HG02623 (cell line): ENCODE measurements at regions not wholly inside any gene's neighbourhood (a gene's known extent, or its start where the extent isn't known, plus 50 kb on each side); places are given as distances from the start of the nearest gene placed in this dataset.
"Not testable (repeated sequence)": the region's sequence is repeated elsewhere in the genome, so short reads cannot be mapped to it uniquely, and the experiment has no call there.

Source experiments
- ATAC-seq: cut with Tn5 transposase; IDR thresholded peaks from one replicate; pipeline ENCODE4 v1.9.1; 2021; ENCODE audit warnings: moderate library complexity; ENCODE audit not compliant: unreplicated experiment

DNA sequence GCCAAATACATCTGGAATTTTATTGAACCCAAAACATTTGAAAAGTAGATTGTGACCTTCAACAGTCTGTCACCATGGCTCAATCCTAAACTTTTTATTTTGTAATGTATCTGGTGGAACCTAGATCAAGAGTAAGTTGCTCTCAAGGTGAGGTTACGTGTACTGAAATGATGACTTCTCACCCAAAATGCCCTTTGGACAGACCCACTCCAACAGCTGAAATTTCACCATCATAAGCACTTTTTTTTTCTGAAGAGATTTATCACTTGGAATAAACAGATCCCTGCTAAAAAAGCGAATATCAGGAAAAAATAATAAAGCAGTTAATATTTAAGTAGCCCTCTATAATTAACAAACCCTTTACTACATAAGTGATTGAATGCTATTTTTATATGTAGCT, 155.0 kb upstream of the FBXL7 start:
- no peak for ATAC-seq

DNA sequence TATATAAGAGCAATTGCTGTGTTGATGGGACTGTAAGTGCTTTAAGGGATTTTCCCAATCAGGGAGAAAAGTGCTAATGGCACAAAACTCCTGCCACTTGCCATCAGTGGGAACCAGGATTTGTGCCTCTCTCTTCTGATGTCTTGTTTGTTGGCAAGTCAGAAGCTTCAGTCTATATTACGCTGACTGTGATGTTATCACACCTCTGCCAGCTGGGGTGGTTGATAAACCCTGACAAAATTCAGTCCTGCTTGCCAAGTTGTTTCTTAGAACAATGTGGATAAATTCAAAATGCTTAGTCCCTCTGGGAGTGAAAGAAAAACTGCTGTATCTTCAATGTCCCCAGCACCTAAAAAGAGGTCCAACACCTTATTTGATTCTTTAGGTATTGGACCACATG, 161.4 kb upstream of the FBXL7 start:
- no peak for ATAC-seq

DNA sequence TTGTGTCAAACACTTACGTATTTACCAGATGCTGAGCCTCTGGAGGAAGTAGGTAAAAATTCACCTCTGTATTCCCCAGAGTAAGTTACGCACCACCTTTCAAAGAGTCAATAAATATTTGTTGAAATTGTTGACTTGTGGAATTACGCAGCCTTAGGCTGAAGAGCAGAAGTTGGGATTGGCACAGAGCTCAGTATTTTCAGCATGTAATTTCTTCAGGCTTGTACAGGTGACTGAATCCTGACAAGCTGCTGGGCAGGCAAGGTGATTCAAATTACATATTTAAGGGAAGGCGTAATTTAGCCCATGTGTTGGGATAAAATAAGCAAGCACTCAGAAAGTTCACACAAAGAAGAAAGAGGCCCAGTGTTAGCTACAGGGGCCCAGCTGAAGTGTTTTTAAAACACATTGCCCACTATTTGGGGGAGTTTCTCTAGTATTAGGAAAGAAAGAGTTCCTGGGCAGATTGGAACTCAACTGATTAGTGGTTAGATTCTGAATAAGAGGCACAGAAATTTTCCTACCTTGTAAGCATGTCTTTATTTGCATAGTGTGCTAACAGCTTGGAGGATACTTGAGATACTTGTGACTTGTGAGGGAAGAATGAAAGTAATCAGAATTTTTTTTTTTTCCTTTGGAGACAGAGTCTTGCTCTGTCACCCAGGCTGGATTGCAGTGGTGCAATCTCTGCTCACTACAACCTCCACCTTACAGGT, 165.3 kb upstream of the FBXL7 start:
- no peak for ATAC-seq

DNA sequence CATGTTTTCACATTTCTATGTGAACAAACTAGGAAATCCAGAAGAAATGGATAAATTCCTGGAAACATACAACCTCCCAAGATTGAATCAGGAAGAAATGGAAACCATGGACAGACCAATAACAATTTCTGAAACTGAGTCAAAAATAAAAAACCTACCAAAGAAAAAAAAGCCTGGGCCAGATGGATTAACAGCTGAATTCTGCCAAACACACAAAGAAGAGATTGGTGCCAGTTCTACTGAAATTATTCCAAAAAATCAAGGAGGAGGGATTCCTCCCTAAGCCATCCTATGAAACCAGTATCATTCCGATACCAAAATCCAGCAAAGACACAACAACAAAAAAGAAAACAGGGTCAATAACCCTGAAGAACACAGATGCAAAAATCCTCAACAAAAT, 166.9 kb upstream of the FBXL7 start:
- ATAC-seq: no peak

DNA sequence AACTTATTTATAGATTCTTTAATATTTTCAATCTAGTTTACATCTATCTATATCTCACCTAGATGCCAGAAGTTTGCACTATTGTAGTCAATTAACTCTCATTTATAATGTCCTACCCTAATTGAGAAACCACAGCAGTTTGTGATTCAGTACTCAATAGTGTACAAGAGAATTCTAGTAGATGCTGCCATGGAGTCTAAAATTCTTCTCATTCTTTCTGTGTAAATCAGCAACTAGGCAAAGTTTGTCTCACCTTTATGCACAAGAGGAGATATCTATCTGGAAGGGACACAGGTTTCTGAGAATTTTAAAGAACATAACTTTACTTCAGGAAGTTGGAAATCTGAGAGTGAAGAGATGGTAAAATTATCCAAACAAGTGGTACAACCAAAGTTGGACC, 173.0 kb upstream of the FBXL7 start:
- ATAC-seq: no peak

DNA sequence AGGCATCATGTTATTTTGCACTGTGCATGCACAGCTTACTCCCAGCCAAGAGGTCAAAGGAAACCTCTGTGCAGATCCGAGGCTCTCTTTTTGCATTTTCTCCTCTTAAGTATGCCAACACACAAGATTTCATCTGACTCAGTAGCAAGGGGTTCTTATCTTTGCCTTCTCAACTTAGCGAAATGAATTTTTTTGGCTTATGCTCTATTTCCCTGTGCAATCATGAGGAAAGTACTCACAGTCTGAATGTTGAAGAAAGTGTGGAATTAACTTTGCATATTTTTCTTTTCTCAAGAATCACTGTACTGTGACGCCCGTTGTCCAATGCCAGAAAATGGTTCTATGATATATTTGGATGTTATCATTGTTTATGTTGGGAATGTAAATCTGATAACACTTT, 173.5 kb upstream of the FBXL7 start:
- ATAC-seq: no peak

DNA sequence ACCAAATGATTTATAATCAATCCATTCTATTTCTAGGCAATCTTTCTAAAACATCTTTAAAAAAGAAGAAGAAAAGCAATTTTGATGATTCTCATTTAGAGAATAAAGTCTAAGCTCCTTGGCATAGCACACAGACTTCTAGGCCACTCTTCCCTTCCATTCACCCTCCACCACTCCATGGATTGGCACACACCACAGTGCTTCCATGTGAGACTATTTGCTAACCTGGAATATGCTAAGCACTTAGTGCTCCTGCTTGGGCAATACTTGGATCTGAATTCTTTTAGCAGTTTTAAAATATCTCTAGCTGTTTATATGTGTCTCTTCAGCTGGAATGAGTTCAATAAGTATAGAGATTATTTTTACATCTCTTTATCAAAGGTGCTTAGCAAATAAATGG, 177.6 kb upstream of the FBXL7 start:
- no peak for ATAC-seq

DNA sequence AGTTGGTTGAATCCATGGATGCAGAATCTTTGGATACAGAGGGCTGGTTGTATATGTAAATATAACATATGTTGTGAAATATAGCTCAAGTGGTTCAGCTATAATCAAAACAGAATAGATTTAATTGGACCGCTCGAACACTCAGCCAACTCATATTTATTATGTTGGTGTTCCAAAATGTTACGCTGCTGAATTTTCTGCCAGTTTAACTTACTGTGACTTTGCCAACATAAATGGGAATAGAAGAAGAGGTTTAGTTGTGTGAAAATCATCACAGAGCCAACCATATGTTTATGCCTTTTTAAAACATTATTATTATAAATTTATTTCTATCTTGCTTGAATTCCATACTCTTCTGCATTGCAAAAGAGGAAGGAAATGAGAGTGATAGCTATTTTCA, 178.2 kb upstream of the FBXL7 start:
- no peak for ATAC-seq

DNA sequence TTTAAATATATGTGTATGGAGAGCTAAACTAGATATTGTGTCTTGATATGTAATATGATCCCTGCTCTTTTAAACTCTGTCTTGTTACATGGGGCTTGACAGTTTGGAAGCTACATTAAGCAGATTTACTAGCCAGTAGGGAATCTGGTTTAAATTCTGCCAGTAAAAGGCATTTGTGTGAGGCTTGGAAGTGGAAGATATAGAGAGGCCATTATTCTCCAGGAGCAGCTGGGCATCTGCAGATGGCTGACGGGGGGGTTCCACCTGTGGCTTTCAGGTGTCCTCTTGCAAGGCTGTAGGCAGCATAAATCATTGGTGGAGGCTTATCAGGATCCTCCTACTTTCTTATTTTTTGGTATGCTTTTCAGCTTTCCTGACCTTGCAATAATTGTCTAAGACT, 179.1 kb upstream of the FBXL7 start:
- no peak for ATAC-seq

DNA sequence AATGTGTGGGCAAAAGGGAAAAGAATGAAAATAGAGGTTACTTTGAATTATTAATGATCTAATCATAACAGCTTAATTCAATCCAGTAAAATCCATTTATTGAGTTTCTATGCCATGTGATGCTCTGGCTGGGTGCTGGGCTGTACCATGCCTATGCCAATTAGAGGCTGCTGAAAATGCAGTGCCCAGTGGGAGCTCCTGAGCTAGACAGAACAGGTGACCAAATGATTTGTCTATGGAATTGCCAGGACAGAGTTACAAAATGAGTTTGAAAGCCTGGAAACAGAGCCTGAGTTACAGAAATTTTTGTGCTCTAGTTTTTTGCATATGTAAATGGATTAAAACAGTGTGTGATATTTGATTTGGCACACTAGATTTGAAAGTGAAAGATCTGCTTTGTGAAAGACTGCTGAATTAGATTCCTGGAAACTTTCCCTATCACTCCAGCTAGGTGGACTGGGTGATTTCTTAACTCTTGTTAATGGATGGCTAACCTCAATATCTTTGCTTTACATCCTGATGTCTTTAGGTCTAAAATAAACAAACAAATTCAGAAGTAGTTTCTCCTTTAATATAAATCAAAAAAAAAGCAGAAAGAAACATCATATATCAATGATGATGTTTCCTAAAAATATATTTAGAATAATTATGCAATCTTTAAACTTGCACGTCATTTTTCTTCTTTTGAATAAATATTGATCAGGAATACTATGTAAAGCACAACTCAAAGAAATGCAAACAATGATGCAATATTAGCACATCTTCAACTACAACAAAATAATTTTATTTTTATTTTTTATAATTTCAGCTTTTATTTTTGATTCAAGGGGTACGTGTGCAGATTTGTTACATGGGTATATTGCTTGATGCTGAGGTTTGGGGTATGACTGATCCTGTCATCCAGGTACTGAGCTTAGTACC, 194.8 kb upstream of the FBXL7 start:
- no peak for ATAC-seq

DNA sequence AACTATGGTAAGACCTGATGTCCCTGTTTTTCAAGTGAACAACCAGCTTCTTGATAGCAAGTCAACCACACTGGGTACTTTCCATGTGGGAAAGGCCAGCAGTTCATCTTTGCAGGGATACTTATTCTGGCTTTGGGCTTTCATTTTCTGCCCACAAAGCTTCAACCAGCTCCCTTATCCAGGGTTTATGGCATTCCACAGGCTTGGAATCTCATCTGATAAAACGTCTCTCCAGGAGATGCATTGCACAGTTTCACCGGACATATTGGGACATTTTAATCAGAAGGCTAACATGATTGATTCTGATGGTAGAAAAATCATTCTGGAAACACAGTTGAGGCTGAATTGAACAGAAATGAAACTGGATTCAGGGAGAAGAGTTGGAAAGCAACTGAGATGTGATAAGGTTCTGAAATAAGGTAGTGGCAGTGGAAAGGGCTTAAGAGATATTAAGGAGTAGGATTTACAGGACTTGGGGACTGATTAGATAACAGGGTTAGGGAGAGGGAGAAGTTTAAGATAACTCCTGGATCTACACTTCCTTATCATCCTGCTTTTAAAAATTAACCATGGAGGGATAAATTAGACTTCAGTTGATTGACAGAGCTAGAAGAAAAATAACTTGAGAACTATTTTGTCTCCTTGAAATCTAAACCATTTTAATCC, 195.8 kb upstream of the FBXL7 start:
- ATAC-seq: no peak

DNA sequence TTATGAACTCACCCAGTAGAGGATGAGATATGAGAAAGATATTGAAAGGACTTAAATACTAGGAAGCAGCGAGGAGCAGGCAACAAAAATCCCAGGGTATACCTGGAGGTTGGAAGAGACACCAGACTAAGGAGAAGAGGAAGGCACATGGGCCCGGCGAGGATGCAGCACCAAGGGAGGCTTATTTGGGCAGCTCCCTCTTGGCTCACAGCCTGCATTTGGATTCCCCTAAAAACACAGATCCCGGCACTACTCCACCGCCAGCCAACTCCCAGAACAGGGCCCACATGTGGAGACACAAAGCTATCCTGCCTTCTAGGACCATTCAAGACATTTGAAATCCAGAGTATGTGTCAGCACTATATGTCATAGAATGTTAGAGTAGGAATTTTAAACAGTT, 199.8 kb upstream of the FBXL7 start:
- no peak for ATAC-seq

DNA sequence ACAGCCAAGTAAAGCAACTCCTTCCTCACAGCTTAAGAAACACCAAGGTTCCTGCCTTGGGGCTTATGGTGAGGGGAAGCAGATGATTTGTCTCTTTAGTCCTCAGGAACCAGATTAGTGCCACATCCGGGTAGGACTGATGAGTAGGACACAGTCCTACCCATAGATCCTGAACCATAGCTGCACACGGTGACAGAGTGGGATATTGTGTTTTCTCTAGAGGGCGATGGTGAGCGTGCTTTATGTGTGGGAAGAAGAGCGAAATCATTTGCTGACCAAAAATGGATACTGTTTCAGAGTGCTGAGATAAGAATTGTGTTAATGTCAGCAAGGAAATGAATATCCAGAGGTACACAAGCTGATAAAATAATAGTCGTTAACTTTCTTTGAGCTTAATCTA, 209.0 kb upstream of the FBXL7 start:
- no peak for ATAC-seq

DNA sequence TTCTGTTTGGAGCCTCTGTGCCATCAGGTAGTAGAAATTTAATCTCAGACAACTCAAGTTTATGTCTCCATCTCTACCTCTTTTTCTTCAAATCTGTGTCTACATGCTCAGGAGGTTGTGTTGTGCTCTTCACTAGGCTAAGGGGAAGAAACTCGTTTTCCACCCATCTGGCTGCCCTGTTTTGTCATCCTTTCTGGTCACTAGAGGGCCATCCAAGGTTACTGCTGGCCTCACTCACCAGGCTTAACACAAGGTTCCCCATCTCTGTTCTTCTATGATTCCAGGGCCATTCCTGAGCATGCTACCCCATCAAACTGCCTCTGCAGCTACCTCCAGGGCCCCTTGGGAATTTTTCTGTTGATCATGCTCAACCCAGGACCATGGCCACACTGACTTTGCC, 213.3 kb upstream of the FBXL7 start:
- ATAC-seq: no peak

DNA sequence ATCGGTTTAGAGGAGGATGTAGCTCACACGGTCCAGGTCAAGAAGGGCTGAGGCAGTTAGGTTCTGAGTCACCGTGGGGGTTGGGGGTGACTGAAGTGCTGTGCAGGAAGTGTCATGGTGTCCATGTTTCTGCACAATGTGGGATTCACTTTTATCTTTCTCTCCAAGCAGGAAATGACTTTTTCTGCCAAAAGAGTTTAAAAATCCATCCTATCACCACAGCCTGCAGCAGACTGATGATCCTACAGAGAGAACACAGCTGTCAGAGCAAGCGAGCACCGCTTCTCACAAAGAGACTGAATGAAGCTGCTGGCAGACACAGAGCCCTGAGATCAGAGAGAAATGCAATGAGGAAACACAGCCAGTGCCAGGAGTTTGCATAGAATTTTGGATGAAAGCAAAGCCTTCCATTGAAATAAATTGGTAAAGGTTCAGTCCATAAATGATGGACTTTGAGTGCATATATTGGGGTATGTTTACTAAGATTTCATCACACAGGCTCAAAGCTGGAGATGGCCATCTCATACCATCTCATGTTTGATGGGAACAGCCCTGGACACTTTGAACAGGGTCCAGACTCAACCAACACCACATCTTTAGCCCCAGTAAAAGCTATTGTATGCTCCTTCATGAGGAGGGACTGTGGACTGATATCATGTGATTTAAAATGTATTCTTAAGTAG, 213.9 kb upstream of the FBXL7 start:
- no peak for ATAC-seq

DNA sequence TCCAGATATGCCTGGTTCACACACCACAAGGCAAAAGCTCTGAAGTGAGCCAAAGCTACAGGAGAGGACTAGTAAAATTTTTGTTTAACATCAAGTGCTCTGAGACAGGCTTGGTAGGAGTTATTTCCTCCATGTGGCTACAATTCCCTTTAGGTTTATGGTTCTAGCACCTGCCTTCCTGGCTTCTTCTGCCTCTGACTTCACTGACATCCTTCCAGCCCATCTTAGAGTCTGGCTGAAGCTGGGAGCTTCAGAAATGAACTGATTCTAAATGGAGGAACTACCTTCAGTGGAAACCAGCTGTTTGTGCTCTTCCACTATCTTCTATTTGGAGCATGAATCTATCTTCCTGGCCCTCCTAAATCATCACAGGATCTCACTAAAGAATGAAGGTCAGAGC, 215.3 kb upstream of the FBXL7 start:
- ATAC-seq: no peak

DNA sequence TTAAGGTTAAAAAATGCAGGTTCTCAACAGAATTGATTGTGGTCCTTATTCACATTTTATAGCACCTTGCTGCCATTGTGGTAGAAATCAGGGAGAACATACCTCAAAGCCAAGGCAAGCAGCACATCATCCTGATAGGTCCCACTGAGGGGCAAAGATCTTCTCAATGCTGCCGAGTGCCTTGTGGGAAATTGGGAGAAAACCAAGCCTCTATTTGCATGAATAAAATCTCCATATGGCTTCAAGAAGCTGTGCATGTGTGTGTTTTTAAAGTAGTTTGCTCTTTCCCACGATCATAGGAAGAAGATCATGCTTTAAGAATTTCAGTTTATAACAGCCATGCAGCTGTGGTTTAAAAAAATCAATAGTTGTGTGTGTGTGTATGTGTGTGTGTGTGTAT, 216.9 kb upstream of the FBXL7 start:
- no peak for ATAC-seq

DNA sequence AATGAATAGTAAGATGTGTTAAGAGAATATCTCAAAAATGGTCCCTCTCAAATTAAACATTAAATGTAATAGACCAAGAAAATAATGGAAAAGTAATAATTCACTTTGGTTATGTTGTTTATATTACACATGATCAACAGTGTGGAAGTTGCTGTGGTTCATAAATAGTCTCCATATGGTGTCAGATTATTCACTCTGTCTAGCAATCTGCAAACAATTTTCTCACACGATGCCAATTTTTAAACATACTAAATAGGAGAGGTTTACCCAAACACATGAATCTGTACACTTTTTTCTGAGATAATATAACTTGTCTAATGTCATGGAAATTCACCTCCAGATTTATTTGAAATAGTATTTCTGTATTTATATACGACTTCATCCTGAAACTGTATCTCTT, 217.4 kb upstream of the FBXL7 start:
- no peak for ATAC-seq

DNA sequence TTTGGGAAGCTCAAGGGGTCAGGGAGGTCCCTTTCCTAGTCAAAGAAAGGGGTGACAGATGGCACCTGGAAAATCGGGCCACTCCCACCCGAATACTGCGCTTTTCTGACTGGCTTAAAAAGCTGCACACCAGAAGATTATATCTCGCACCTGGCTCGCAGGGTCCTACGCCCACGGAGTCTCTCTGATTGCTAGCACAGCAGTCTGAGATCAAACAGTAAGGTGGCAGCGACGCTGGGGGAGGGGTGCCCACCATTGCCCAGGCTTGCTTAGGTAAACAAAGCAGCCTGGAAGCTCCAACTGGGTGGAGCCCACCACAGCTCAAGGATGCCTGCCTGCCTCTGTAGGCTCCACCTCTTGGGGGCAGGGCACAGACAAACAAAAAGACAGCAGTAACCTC, 228.4 kb upstream of the FBXL7 start:
- not testable (repeated sequence) for ATAC-seq

DNA sequence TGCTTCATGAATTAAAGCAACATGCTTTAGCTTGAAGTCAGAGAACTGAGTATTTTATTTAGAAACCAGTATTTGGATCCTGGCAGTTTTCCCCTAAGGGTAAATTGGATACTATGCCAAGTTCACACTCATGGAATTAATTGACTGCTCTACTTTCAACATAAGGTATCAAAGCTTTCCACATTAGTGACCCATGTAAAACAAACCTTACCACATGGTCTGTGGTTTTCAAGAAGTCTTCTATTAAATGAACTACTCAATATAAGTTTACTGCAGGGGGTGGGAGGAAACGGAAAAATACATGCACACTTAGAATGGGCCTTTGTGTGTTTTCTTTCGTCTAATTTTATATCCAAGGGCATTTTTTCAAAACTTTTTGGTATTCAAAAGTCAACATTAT, 232.0 kb upstream of the FBXL7 start:
- ATAC-seq: no peak

DNA sequence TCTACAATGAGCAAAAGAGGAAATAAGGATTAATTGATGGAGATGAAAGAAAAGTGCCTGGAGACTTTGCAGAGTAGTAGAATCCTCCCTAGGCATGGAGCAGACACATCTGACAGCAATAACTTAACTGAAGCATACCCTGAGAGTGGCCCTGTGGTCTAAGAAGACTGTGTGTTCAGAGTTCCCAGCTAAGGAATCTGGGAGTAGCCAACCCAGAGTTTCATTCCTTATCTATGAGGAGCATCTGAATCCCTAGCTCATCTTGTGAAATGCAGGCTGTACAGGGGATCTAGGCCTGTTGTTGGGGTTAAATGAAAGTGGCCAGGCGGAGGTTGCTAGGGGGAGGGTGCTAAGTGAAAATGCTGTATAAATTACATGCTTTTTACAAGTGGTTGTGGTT, 233.1 kb upstream of the FBXL7 start:
- no peak for ATAC-seq
